ENCODE measurements at regions not wholly inside any gene's neighbourhood (a gene's known extent, or its start where the extent isn't known, plus 50 kb on each side); places are given as distances from the start of the nearest gene placed in this dataset.
"Not testable (repeated sequence)": the region's sequence is repeated elsewhere in the genome, so short reads cannot be mapped to it uniquely, and the experiment has no call there.

- no peak overlapping the region for H3K4me3 ChIP-seq (ENCODE audit: low read depth, low read length, poor library complexity, severe bottlenecking)
- no peak for TF ChIP-seq EZH2 (IDR thresholded peaks at IDR 0.05; ENCODE audit: borderline replicate concordance, low read length)
- TF ChIP-seq, protein P1, sequence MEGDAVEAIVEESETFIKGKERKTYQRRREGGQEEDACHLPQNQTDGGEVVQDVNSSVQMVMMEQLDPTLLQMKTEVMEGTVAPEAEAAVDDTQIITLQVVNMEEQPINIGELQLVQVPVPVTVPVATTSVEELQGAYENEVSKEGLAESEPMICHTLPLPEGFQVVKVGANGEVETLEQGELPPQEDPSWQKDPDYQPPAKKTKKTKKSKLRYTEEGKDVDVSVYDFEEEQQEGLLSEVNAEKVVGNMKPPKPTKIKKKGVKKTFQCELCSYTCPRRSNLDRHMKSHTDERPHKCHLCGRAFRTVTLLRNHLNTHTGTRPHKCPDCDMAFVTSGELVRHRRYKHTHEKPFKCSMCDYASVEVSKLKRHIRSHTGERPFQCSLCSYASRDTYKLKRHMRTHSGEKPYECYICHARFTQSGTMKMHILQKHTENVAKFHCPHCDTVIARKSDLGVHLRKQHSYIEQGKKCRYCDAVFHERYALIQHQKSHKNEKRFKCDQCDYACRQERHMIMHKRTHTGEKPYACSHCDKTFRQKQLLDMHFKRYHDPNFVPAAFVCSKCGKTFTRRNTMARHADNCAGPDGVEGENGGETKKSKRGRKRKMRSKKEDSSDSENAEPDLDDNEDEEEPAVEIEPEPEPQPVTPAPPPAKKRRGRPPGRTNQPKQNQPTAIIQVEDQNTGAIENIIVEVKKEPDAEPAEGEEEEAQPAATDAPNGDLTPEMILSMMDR (IDR thresholded peaks at IDR 0.05; ENCODE audit: low read length): no peak
- H4K20me1 ChIP-seq (ENCODE audit: insufficient read depth, low read length): no peaks in the 10 kb centered on the region
- H3K79me2 ChIP-seq (ENCODE audit: insufficient read depth, low read length): no peaks in the 10 kb centered on the region
- H2AFZ ChIP-seq (ENCODE audit: low read length): no peak overlapping the region
- peaks cover 12% of the 10 kb centered on the region; the same call in 1 of the 2 replicates for H3K27me3 ChIP-seq (ENCODE audit: insufficient read depth, low read length)
- H3K4me2 ChIP-seq (ENCODE audit: low read length): no peak overlapping the region
- H3K27ac ChIP-seq (ENCODE audit: low read depth, low read length, poor library complexity, severe bottlenecking): no peak overlapping the region
- H3K9me3 ChIP-seq (ENCODE audit: low read length): 0 out of 2 replicates have a peak, but pooled peaks cover 3% of the 10 kb centered on the region
- H3F3A ChIP-seq (ENCODE audit: insufficient read depth, low read length): no peaks in the 10 kb centered on the region
- no peaks in the 10 kb centered on the region for H3K4me1 ChIP-seq (ENCODE audit: insufficient read depth, low read length, severe bottlenecking)
- H3K36me3 ChIP-seq (ENCODE audit: insufficient read depth, low read length): no peaks in the 10 kb centered on the region
- no peaks in the 10 kb centered on the region for H3K9me2 ChIP-seq (ENCODE audit: low read depth, low read length)
- no peak overlapping the region for H3K9ac ChIP-seq (ENCODE audit: low read length)
These were observed 111.3 kb upstream of the PODXL start for GRCh38 chr7:131667699-131668098.

DNA sequence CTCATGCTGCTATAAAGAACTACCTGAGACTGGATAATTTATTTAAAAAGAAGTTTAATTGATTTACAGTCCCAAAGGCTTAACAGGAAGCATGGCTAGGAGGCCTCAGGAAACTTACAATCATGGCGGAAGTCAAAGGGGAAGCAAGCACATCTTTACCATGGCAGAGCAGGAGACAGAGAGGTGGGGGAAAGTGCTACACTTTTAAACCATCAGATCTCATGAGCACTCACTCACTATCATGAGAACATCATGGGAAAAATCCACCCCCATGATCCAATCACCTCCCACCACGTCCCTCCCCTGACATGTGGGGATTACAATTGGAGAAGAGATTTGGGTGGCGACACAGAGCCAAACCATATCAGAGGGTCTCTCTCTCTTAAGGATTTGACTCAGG is 108.6 kb upstream of the PODXL start:
- Histone ChIP-seq H3K27ac (ENCODE audit: low read depth, low read length, poor library complexity, severe bottlenecking) (no peak overlapping the region), H3K36me3 (ENCODE audit: insufficient read depth, low read length) (no peaks in the 10 kb centered on the region), H4K20me1 (ENCODE audit: insufficient read depth, low read length) (no peaks in the 10 kb centered on the region)

GRCh38 chr7:131664570-131664969 is 108.1 kb upstream of the PODXL start:
- Histone ChIP-seq H3K4me3 (ENCODE audit: low read depth, low read length, poor library complexity, severe bottlenecking) (no peak overlapping the region), H3K4me2 (ENCODE audit: low read length) (no peak overlapping the region), H2AFZ (ENCODE audit: low read length) (no peak overlapping the region), H3K9me2 (ENCODE audit: low read depth, low read length) (no peaks in the 10 kb centered on the region), H3K4me1 (ENCODE audit: insufficient read depth, low read length, severe bottlenecking) (no peaks in the 10 kb centered on the region), H3K79me2 (ENCODE audit: insufficient read depth, low read length) (no peaks in the 10 kb centered on the region), H3F3A (ENCODE audit: insufficient read depth, low read length) (no peaks in the 10 kb centered on the region), H3K9ac (ENCODE audit: low read length) (no peak overlapping the region), H4K20me1 (ENCODE audit: insufficient read depth, low read length) (no peaks in the 10 kb centered on the region), H3K27me3 (ENCODE audit: insufficient read depth, low read length) (peaks cover 5% of the 10 kb centered on the region; the same call in 1 of the 2 replicates), H3K9me3 (ENCODE audit: low read length) (0 out of 2 replicates have a peak, but pooled peaks cover 3% of the 10 kb centered on the region), H3K36me3 (ENCODE audit: insufficient read depth, low read length) (no peaks in the 10 kb centered on the region), H3K27ac (ENCODE audit: low read depth, low read length, poor library complexity, severe bottlenecking) (no peak overlapping the region)
- no peak for TF ChIP-seq EZH2 (IDR thresholded peaks at IDR 0.05; ENCODE audit: borderline replicate concordance, low read length)
- TF ChIP-seq, protein P1 (IDR thresholded peaks at IDR 0.05; ENCODE audit: low read length): no peak

More for the DNA sequence above, 108.6 kb upstream of the PODXL start:
- no peaks in the 10 kb centered on the region for H3F3A ChIP-seq (ENCODE audit: insufficient read depth, low read length)
- no peaks in the 10 kb centered on the region for H3K79me2 ChIP-seq (ENCODE audit: insufficient read depth, low read length)
- peaks cover 5% of the 10 kb centered on the region; the same call in 1 of the 2 replicates for H3K27me3 ChIP-seq (ENCODE audit: insufficient read depth, low read length)
- no peaks in the 10 kb centered on the region for H3K4me1 ChIP-seq (ENCODE audit: insufficient read depth, low read length, severe bottlenecking)
- no peak overlapping the region for H3K4me2 ChIP-seq (ENCODE audit: low read length)
- H3K9me3 ChIP-seq (ENCODE audit: low read length): 0 out of 2 replicates have a peak, but pooled peaks cover 3% of the 10 kb centered on the region
- H2AFZ ChIP-seq (ENCODE audit: low read length): no peak overlapping the region
- H3K4me3 ChIP-seq (ENCODE audit: low read depth, low read length, poor library complexity, severe bottlenecking): no peak overlapping the region
- TF ChIP-seq, protein P1 (IDR thresholded peaks at IDR 0.05; ENCODE audit: low read length): no peak
- TF ChIP-seq EZH2 (IDR thresholded peaks at IDR 0.05; ENCODE audit: borderline replicate concordance, low read length): no peak
- H3K9ac ChIP-seq (ENCODE audit: low read length): no peak overlapping the region
- H3K9me2 ChIP-seq (ENCODE audit: low read depth, low read length): no peaks in the 10 kb centered on the region

DNA sequence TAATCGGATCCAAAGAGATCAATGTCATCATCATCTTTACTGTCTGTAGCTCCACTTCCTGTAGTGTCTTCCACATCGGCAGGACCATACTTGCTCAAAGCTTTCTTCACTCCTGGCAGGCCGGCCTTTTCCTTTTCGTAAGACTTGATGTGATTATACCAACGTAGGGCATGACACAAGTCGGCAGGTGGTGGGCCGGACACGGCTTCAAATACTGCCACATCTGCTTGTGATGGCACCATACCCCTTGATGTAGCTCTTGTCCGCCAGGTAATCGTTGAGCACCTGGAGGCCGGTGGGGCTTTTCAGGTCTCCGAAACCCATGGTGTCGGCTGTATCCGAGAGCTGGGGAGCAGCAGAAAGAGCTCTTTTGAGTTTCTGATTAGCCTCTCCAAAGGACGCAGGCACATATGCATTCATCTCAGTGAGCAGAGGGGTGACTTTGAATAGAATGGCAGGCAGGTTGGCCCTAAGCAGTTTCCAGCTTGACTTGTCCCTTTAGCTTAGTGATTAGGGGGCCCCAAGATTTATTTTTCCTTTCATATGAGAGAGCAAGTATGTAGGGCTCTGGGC is 106.0 kb upstream of the PODXL start:
- not testable (repeated sequence) for H3K9ac ChIP-seq (ENCODE audit: low read length); H2AFZ ChIP-seq (ENCODE audit: low read length); H3K36me3 ChIP-seq (ENCODE audit: insufficient read depth, low read length); H3K27me3 ChIP-seq (ENCODE audit: insufficient read depth, low read length); H4K20me1 ChIP-seq (ENCODE audit: insufficient read depth, low read length); H3K79me2 ChIP-seq (ENCODE audit: insufficient read depth, low read length); H3K4me3 ChIP-seq (ENCODE audit: low read depth, low read length, poor library complexity, severe bottlenecking); H3K4me1 ChIP-seq (ENCODE audit: insufficient read depth, low read length, severe bottlenecking); H3F3A ChIP-seq (ENCODE audit: insufficient read depth, low read length); H3K9me3 ChIP-seq (ENCODE audit: low read length); H3K4me2 ChIP-seq (ENCODE audit: low read length); H3K27ac ChIP-seq (ENCODE audit: low read depth, low read length, poor library complexity, severe bottlenecking); H3K9me2 ChIP-seq (ENCODE audit: low read depth, low read length)
